CD14-positive monocyte (primary cell): ENCODE measurements at regions not wholly inside any gene's neighbourhood (a gene's known extent, or its start where the extent isn't known, plus 50 kb on each side); places are given as distances from the start of the nearest gene placed in this dataset.

Source experiments
- DNase-seq, 3 donors: peaks; one replicate each; pipeline ENCODE4 v3.0.0-alpha.2; 2011 to 2022
- H2AFZ ChIP-seq: 2 replicates; pipeline ENCODE4 v1.6.0; 2012; ENCODE audit warnings: mild to moderate bottlenecking, low read depth, low read length, inconsistent platforms; ENCODE audit not compliant: insufficient read depth, poor library complexity, severe bottlenecking
- H3K27ac ChIP-seq, 2 donors: 1 replicate in 1 of 2; 2 replicates in 1 of 2; pipeline ENCODE4 v1.5.1; 2012 to 2013; ENCODE audit warnings: low read length in 2 of 2, control low read depth in 1 of 2, inconsistent platforms in 1 of 2, low read depth in 1 of 2, mild to moderate bottlenecking in 1 of 2
- H3K27me3 ChIP-seq, 2 donors: one replicate each; pipeline versions ENCODE4 v1.6.0 to v1.6.1; 2011 to 2013; ENCODE audit warnings: low read length in 2 of 2; ENCODE audit not compliant: control insufficient read depth in 2 of 2, insufficient read depth in 2 of 2
- H3K36me3 ChIP-seq, 2 donors: replicated peaks in 1 of 2; 1 replicate in 1 of 2; 2 replicates in 1 of 2; pipeline versions ENCODE4 v1.5.1 to v1.6.1; 2012 to 2013; ENCODE audit warnings: low read length in 2 of 2, control low read depth in 1 of 2, inconsistent platforms in 1 of 2, mild to moderate bottlenecking in 1 of 2; ENCODE audit not compliant: insufficient read depth in 2 of 2, control insufficient read depth in 1 of 2
- H3K4me1 ChIP-seq, 2 donors: 1 replicate in 1 of 2; 2 replicates in 1 of 2; pipeline versions ENCODE4 v1.5.1 to v1.6.1; 2012 to 2013; ENCODE audit warnings: low read length in 2 of 2, control low read depth in 1 of 2, inconsistent platforms in 1 of 2, mild to moderate bottlenecking in 1 of 2, moderate library complexity in 1 of 2; ENCODE audit not compliant: insufficient read depth in 2 of 2, control insufficient read depth in 1 of 2
- H3K4me2 ChIP-seq: replicated peaks from 2 replicates; pipeline ENCODE3; 2012; ENCODE audit warnings: low read length, moderate library complexity, mild to moderate bottlenecking; ENCODE audit not compliant: poor library complexity, severe bottlenecking; ENCODE audit errors: extremely low read depth
- H3K4me3 ChIP-seq, 3 experiments: fragments of 200-600 bp in 1 of 3; sonication (generic) in 1 of 3; replicated peaks in 1 of 3; 1 replicate in 2 of 3; 2 replicates in 1 of 3; pipeline ENCODE4 v1.5.1; 2011 to 2013; ENCODE audit warnings: low read length in 3 of 3, mild to moderate bottlenecking in 3 of 3, control low read depth in 2 of 3, low read depth in 2 of 3, inconsistent platforms in 1 of 3, moderate library complexity in 1 of 3
- H3K79me2 ChIP-seq: 2 replicates; pipeline ENCODE4 v1.6.0; 2012; ENCODE audit warnings: mild to moderate bottlenecking, control low read depth, inconsistent platforms, low read length, moderate library complexity; ENCODE audit not compliant: insufficient read depth
- H3K9ac ChIP-seq: 2 replicates; pipeline ENCODE4 v1.6.0; 2017; ENCODE audit warnings: low read length, mild to moderate bottlenecking; ENCODE audit not compliant: insufficient read depth, poor library complexity, severe bottlenecking
- H3K9me3 ChIP-seq, 2 donors: replicated peaks in 1 of 2; 1 replicate in 1 of 2; 2 replicates in 1 of 2; pipeline versions ENCODE4 v1.5.1 to v1.6.1; 2012 to 2013; ENCODE audit warnings: low read length in 2 of 2, control low read depth in 1 of 2; ENCODE audit not compliant: control insufficient read depth in 1 of 2, insufficient read depth in 1 of 2
- H4K20me1 ChIP-seq: 2 replicates; pipeline ENCODE4 v1.6.0; 2012; ENCODE audit warnings: mild to moderate bottlenecking, low read length, control low read depth, moderate library complexity; ENCODE audit not compliant: insufficient read depth
- H3K27ac Mint-ChIP-seq, 7 donors: one replicate each; pipeline ENCODE4 v1.8.0; 2020; ENCODE audit warnings: mild to moderate bottlenecking in 7 of 7, mixed read lengths in 7 of 7, moderate library complexity in 6 of 7, inconsistent platforms in 2 of 7
- H3K27me3 Mint-ChIP-seq, 3 donors: one replicate each; pipeline ENCODE4 v1.8.0; 2021 to 2022; ENCODE audit warnings: low read depth in 3 of 3, mild to moderate bottlenecking in 3 of 3, mixed read lengths in 3 of 3, moderate library complexity in 3 of 3, inconsistent platforms in 1 of 3
- H3K36me3 Mint-ChIP-seq, 2 donors: one replicate each; pipeline ENCODE4 v1.8.0; 2020; ENCODE audit warnings: mixed read lengths in 2 of 2, inconsistent platforms in 1 of 2, mild to moderate bottlenecking in 1 of 2
- H3K4me1 Mint-ChIP-seq: one replicate; pipeline ENCODE4 v1.8.0; 2020; ENCODE audit warnings: mild to moderate bottlenecking, mixed read lengths
- H3K4me3 Mint-ChIP-seq, 2 donors: one replicate each; pipeline ENCODE4 v1.8.0; 2020; ENCODE audit warnings: mild to moderate bottlenecking in 2 of 2, mixed read lengths in 2 of 2, moderate library complexity in 1 of 2
- H3K9me3 Mint-ChIP-seq, 7 donors: one replicate each; pipeline ENCODE4 v1.8.0; 2020 to 2022; ENCODE audit warnings: mixed read lengths in 7 of 7, mild to moderate bottlenecking in 6 of 7, moderate library complexity in 6 of 7, inconsistent platforms in 2 of 7
- WGBS: methylation state at CpG from one replicate; pipeline ENCODE4 v1.1.5; 2013; ENCODE audit warnings: missing lambda C conversion rate; ENCODE audit not compliant: insufficient coverage; 5-methylcytosine and 5-hydroxymethylcytosine counted together
- intact Hi-C, 2 donors: fragments of 100-400 bp; cut with micrococcal nuclease; formaldehyde crosslinking; loops; one replicate each; pipeline versions ENCODE4 v1.15.0 to v1.15.1; 2023
- TF ChIP-seq, protein P1 (sequence below): fragments of 200-600 bp; IDR thresholded peaks from one replicate; pipeline ENCODE4 v1.8.0; 2022; ENCODE audit warnings: antibody characterized with exemption, mild to moderate bottlenecking

DNA sequence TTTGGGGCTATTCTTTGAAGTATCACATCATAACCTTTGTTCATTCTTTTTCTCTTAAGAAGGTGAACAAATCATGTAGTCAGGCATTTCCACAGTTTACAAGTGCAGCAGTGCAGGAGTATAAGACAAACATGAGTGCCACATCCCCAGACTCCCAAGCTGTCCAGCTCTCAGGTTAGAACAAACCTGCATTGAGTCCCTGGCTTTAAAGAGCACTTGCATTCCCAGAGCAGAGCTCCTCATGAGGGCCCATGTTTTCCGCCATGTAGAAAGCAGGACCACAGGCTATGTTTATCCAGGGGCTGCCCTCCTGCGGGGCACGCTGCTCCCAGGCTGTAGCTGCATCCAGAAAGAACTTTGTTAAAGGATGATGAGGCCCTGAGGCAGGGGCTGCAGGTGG is 267.7 kb downstream of the TLE3 start:
- Mint-ChIP-seq H3K27me3 (peaks cover 3 to 6% (median 5%) of the 10 kb centered on the region in 3 donors), H3K4me1 (peaks cover 4% of the 10 kb centered on the region), H3K27ac (no peak overlapping the region), H3K4me3 (no peak overlapping the region), H3K36me3 (no peaks in the 10 kb centered on the region), H3K9me3 (no peaks in the 10 kb centered on the region)
- Histone ChIP-seq H3K4me2 (no peak overlapping the region), H3K4me1 (no peaks in the 10 kb centered on the region), H4K20me1 (no peaks in the 10 kb centered on the region), H2AFZ (no peak overlapping the region), H3K36me3 (no peaks in the 10 kb centered on the region), H3K79me2 (no peaks in the 10 kb centered on the region), H3K4me3 (no peak overlapping the region), H3K9ac (no peak overlapping the region), H3K9me3 (no peaks in the 10 kb centered on the region), H3K27ac (no peak overlapping the region), H3K27me3 (no peaks in the 10 kb centered on the region)
- intact Hi-C loops, result no loop called here
- no peak for DNase-seq
- TF ChIP-seq, protein P1, sequence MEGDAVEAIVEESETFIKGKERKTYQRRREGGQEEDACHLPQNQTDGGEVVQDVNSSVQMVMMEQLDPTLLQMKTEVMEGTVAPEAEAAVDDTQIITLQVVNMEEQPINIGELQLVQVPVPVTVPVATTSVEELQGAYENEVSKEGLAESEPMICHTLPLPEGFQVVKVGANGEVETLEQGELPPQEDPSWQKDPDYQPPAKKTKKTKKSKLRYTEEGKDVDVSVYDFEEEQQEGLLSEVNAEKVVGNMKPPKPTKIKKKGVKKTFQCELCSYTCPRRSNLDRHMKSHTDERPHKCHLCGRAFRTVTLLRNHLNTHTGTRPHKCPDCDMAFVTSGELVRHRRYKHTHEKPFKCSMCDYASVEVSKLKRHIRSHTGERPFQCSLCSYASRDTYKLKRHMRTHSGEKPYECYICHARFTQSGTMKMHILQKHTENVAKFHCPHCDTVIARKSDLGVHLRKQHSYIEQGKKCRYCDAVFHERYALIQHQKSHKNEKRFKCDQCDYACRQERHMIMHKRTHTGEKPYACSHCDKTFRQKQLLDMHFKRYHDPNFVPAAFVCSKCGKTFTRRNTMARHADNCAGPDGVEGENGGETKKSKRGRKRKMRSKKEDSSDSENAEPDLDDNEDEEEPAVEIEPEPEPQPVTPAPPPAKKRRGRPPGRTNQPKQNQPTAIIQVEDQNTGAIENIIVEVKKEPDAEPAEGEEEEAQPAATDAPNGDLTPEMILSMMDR, result no peak
- 95% methylated on average over 3 of the region's 3 CpGs for WGBS

DNA sequence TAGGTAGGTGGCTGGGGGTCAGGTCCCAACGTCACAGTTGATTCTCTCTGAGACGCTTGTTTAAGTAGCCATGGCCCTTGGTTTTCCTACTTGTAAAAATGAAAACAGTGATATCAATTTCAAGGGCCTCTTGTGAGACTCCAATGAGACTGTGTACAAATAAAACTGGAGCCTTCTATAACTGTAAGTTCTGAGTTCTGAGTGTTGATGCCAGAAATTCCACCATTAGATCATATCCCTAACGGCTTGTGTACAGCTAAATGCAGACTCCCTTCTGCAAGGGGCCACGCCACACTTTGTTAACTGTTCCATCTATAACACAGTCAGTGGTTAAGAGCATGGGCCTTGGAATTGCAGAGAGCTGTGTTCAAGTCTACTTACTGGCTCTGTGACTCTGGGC is 267.3 kb downstream of the TLE3 start:
- Histone ChIP-seq H3K4me1 (no peaks in the 10 kb centered on the region), H3K4me3 (no peak overlapping the region), H3K79me2 (no peaks in the 10 kb centered on the region), H3K27ac (no peak overlapping the region), H3K27me3 (no peaks in the 10 kb centered on the region), H2AFZ (no peak overlapping the region), H3K4me2 (no peak overlapping the region), H3K9ac (no peak overlapping the region), H3K9me3 (no peaks in the 10 kb centered on the region), H4K20me1 (no peaks in the 10 kb centered on the region), H3K36me3 (no peaks in the 10 kb centered on the region)
- peaks cover 4% of the 10 kb centered on the region for H3K4me1 Mint-ChIP-seq
- WGBS, result no CpG with 5 or more reads among the region's 4 CpGs
- H3K4me3 Mint-ChIP-seq, result no peak overlapping the region
- DNase-seq, result no peak
- no peaks in the 10 kb centered on the region for H3K36me3 Mint-ChIP-seq
- no peak overlapping the region for H3K27ac Mint-ChIP-seq
- intact Hi-C loops, result no loop called here
- no peaks in the 10 kb centered on the region for H3K9me3 Mint-ChIP-seq
- TF ChIP-seq, protein P1, result no peak
- H3K27me3 Mint-ChIP-seq, result peaks cover 5 to 8% (median 5%) of the 10 kb centered on the region in 3 donors
